ENCODE measurements at regions not wholly inside any gene's neighbourhood (a gene's known extent, or its start where the extent isn't known, plus 50 kb on each side); places are given as distances from the start of the nearest gene placed in this dataset.
"Not testable (repeated sequence)": the region's sequence is repeated elsewhere in the genome, so short reads cannot be mapped to it uniquely, and the experiment has no call there.

GRCh38 chr22:49659924-49660315 lies 167.8 kb downstream of the BRD1 start:
- no peaks in the 10 kb centered on the region for H3K36me3 ChIP-seq (ENCODE audit: control insufficient read depth, insufficient read depth, low read length)
- H3K27ac ChIP-seq (ENCODE audit: low read depth, low read length): no peak overlapping the region
- H3K4me3 ChIP-seq (ENCODE audit: low read length): no peak overlapping the region
- no peak overlapping the region for H3K9ac ChIP-seq (ENCODE audit: low read length)
- H3K27me3 ChIP-seq (ENCODE audit: control insufficient read depth, insufficient read depth, low read length): no peaks in the 10 kb centered on the region
- no peaks in the 10 kb centered on the region for H3K4me1 ChIP-seq (ENCODE audit: control insufficient read depth, insufficient read depth, low read length)

DNA sequence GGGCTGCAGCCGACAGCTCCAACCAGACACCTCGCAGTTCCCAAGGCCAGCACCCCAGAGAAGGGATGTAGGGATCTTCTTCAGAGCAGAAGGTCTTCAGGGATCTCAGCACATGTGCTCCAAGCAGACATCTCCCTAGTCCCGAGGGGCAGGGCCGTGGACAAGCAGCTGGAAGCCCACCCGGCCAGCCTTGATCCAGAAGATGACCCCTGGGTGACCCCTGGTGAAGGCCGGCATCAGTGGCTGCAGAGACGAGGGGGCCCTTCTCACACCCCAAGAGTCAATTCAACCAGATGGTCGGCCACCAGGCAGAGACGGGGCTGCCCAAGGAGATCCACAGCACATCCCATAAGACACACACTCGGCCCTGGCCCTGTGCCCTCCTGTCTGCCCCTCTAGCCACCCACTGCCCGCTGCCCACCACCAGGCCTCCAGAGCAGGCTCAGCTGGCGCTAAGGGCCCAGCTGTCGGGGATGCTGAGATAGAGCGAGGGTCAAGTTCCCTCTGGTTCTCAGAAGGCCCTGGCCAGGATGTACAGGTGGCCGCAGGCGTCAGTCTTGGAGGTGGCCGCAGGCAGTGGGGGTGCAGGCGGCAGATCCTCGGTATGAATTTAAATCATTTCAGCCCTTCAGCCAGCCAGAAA lies 168.3 kb downstream of the BRD1 start:
- no peaks in the 10 kb centered on the region for H3K27me3 ChIP-seq (ENCODE audit: control insufficient read depth, insufficient read depth, low read length)
- H3K4me1 ChIP-seq (ENCODE audit: control insufficient read depth, insufficient read depth, low read length): no peaks in the 10 kb centered on the region
- no peaks in the 10 kb centered on the region for H3K36me3 ChIP-seq (ENCODE audit: control insufficient read depth, insufficient read depth, low read length)
- no peak overlapping the region for H3K27ac ChIP-seq (ENCODE audit: low read depth, low read length)
- no peak overlapping the region for H3K9ac ChIP-seq (ENCODE audit: low read length)
- no peak overlapping the region for H3K4me3 ChIP-seq (ENCODE audit: low read length)

DNA sequence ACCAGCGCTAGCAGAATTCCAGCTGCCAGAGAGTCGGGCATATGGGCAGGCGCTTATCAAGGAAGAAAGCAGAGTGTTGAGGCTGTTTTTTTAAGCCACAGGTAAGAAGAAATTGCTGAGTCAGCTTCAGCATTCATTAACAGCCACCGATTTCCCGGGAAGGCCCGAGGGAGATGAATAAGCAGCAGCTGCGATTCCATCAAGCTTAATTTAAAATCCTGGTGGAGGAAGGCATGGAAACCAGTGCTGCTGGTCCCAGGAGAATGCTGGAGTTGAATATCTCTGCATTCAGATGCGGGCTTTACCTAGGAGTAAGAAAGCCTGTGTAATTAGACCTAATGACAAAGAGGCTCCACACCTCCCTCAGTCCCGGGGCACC lies 168.8 kb downstream of the BRD1 start:
- no peak overlapping the region for H3K27ac ChIP-seq (ENCODE audit: low read depth, low read length)

GRCh38 chr22:49657974-49658590 lies 169.6 kb downstream of the BRD1 start:
- no peaks in the 10 kb centered on the region for H3K36me3 ChIP-seq (ENCODE audit: control insufficient read depth, insufficient read depth, low read length)
- H3K4me1 ChIP-seq (ENCODE audit: control insufficient read depth, insufficient read depth, low read length): no peaks in the 10 kb centered on the region
- peak overlapping the region; percentile 32 for H3K4me3 ChIP-seq (ENCODE audit: low read length)
- H3K27ac ChIP-seq (ENCODE audit: low read depth, low read length): no peak overlapping the region
- H3K9ac ChIP-seq (ENCODE audit: low read length): no peak overlapping the region
- H3K27me3 ChIP-seq (ENCODE audit: control insufficient read depth, insufficient read depth, low read length): no peaks in the 10 kb centered on the region

More for the DNA sequence above, 168.8 kb downstream of the BRD1 start:
- Histone ChIP-seq H3K36me3 (ENCODE audit: control insufficient read depth, insufficient read depth, low read length) (no peaks in the 10 kb centered on the region), H3K4me3 (ENCODE audit: low read length) (no peak overlapping the region), H3K27me3 (ENCODE audit: control insufficient read depth, insufficient read depth, low read length) (no peaks in the 10 kb centered on the region), H3K4me1 (ENCODE audit: control insufficient read depth, insufficient read depth, low read length) (no peaks in the 10 kb centered on the region), H3K9ac (ENCODE audit: low read length) (no peak overlapping the region)

GRCh38 chr22:49657275-49657973 lies 170.2 kb downstream of the BRD1 start:
- Histone ChIP-seq H3K9ac (ENCODE audit: low read length) (no peak overlapping the region), H3K4me1 (ENCODE audit: control insufficient read depth, insufficient read depth, low read length) (no peaks in the 10 kb centered on the region), H3K4me3 (ENCODE audit: low read length) (peak overlapping the region; percentile 63), H3K27me3 (ENCODE audit: control insufficient read depth, insufficient read depth, low read length) (no peaks in the 10 kb centered on the region), H3K36me3 (ENCODE audit: control insufficient read depth, insufficient read depth, low read length) (no peaks in the 10 kb centered on the region), H3K27ac (ENCODE audit: low read depth, low read length) (no peak overlapping the region)

DNA sequence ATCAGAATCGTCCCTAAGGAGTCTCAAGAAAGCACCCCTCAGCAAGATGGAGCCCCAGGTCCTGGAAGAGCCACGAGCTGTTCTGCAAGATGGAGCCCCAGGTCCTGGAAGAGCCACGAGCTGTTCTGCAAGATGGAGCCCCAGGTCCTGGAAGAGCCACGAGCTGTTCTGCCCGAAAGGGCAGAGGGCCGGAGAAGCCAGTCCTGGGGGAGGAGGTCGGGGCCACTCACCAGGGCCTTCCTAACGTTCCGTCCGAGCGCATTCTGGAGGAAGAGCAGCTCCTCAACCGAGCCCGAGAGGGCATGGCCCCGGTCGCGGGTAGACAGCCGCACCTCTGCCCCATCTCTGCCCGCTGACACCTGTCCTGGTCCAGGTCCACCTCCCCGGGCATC lies 170.8 kb downstream of the BRD1 start:
- not testable (repeated sequence) for H3K4me1 ChIP-seq (ENCODE audit: control insufficient read depth, insufficient read depth, low read length); H3K27ac ChIP-seq (ENCODE audit: low read depth, low read length); H3K27me3 ChIP-seq (ENCODE audit: control insufficient read depth, insufficient read depth, low read length); H3K9ac ChIP-seq (ENCODE audit: low read length); H3K36me3 ChIP-seq (ENCODE audit: control insufficient read depth, insufficient read depth, low read length)
- H3K4me3 ChIP-seq (ENCODE audit: low read length): peak overlapping the region; percentile 63

DNA sequence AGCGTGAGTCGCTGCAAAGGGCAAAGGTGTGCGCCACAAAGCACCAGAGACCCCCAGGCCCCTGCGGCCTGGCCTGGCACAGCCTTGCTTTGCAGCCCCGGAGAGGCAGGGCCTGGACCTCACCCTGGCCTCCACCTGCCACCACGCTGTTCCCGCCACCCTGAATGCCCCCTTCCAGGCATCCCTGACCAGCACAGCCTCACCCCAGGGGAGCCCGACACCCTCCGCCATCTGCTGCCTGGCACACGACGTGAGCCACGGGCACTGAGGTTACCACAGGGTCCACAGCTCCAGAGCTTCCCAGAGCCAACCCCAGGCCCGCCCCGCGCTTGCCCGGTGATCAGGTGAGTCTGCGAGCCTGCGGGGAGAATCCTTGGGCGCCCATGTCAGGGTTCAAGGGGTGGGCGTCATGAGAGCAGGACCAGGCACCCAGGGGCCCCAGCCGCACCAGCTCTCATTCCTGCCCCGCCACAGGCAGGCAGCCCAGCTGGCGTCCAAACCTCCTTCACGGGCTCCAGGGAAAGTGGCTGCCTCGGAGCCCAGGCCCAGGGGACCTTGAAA lies 171.3 kb downstream of the BRD1 start:
- Histone ChIP-seq H3K4me3 (ENCODE audit: low read length) (peak overlapping the region; percentile 63), H3K36me3 (ENCODE audit: control insufficient read depth, insufficient read depth, low read length) (no peaks in the 10 kb centered on the region), H3K27ac (ENCODE audit: low read depth, low read length) (no peak overlapping the region), H3K4me1 (ENCODE audit: control insufficient read depth, insufficient read depth, low read length) (no peaks in the 10 kb centered on the region), H3K9ac (ENCODE audit: low read length) (no peak overlapping the region), H3K27me3 (ENCODE audit: control insufficient read depth, insufficient read depth, low read length) (no peaks in the 10 kb centered on the region)

- H3K4me1 ChIP-seq (ENCODE audit: control insufficient read depth, insufficient read depth, low read length): no peaks in the 10 kb centered on the region
- H3K9ac ChIP-seq (ENCODE audit: low read length): no peak overlapping the region
- no peaks in the 10 kb centered on the region for H3K27me3 ChIP-seq (ENCODE audit: control insufficient read depth, insufficient read depth, low read length)
- H3K36me3 ChIP-seq (ENCODE audit: control insufficient read depth, insufficient read depth, low read length): no peaks in the 10 kb centered on the region
- H3K4me3 ChIP-seq (ENCODE audit: low read length): no peak overlapping the region
- H3K27ac ChIP-seq (ENCODE audit: low read depth, low read length): no peak overlapping the region
Measured at GRCh38 chr22:49655168-49655812, 172.4 kb downstream of the BRD1 start.

DNA sequence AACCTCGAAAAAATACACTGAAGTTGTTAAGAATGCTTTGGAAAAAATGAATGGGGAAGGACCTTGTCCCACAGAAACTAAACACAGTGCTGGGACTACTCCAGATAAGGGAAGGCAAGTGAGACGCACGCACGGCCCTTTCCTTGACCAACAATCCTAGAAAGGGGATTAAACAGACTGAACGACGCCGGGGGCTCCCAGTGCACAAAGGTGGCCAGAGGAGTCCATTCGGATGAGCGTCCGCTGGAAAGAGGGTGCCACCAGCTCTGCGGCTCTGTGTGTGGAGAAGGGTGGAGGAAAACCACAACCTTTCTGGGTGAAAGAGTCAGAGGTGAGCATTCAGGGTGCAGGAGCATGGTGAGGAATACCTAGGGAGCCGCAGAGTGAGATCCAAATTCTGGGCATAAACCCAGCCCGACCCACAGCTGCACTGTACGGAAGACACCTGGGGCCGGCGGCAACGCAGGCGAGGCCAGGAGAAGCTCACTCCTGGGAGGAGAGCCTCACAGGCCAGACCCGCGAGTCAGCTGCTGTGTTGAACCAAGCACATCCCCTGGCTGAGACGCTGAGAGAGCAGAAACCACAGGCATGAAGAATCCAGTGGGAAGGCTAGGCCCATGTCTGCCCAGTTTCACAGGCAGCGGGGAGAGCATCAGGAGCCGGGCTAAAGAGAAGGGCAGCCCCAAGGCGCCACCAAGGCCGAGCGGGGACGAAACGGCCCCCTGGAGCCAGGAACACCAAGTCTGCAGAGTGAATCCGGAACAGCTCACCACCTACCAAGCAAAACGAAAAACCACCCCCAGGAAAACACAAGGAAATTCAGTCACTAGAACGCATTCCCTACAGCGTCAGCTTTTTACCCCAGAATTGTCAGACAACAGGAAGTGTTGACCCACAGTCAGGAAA lies 177.1 kb downstream of the BRD1 start:
- Histone ChIP-seq H3K36me3 (ENCODE audit: control insufficient read depth, insufficient read depth, low read length) (no peaks in the 10 kb centered on the region), H3K4me3 (ENCODE audit: low read length) (no peak overlapping the region), H3K4me1 (ENCODE audit: control insufficient read depth, insufficient read depth, low read length) (no peaks in the 10 kb centered on the region)

GRCh38 chr22:49649166-49650068 lies 178.3 kb downstream of the BRD1 start:
- Histone ChIP-seq H3K27me3 (ENCODE audit: control insufficient read depth, insufficient read depth, low read length) (no peaks in the 10 kb centered on the region), H3K9ac (ENCODE audit: low read length) (no peak overlapping the region), H3K4me1 (ENCODE audit: control insufficient read depth, insufficient read depth, low read length) (no peaks in the 10 kb centered on the region), H3K36me3 (ENCODE audit: control insufficient read depth, insufficient read depth, low read length) (no peaks in the 10 kb centered on the region), H3K4me3 (ENCODE audit: low read length) (no peak overlapping the region), H3K27ac (ENCODE audit: low read depth, low read length) (no peak overlapping the region)

More for the DNA sequence above, 177.1 kb downstream of the BRD1 start:
- H3K27ac ChIP-seq (ENCODE audit: low read depth, low read length): no peak overlapping the region
- no peaks in the 10 kb centered on the region for H3K27me3 ChIP-seq (ENCODE audit: control insufficient read depth, insufficient read depth, low read length)
- H3K9ac ChIP-seq (ENCODE audit: low read length): no peak overlapping the region

DNA sequence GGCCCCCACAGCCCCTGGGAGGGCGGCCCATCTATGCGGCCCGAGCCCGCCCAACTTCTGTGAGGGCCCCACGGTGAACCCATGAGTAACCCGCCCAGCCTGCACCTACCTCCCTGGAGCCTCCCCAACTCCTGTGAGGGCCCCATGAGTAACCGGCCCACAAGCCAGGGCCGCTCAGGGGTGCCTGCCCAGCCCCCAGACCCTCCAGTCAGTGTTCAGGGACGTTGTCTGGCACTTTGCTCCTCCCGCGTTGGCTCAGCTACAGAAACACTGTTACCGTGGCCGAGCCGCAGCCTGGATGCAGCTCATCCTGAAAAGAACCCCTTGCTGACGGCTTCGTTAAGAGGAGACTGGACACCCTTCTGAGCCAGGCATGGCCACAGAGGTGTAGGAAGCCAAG lies 179.6 kb downstream of the BRD1 start:
- Histone ChIP-seq H3K4me1 (ENCODE audit: control insufficient read depth, insufficient read depth, low read length) (no peaks in the 10 kb centered on the region), H3K27me3 (ENCODE audit: control insufficient read depth, insufficient read depth, low read length) (no peaks in the 10 kb centered on the region), H3K27ac (ENCODE audit: low read depth, low read length) (no peak overlapping the region), H3K4me3 (ENCODE audit: low read length) (no peak overlapping the region), H3K36me3 (ENCODE audit: control insufficient read depth, insufficient read depth, low read length) (no peaks in the 10 kb centered on the region), H3K9ac (ENCODE audit: low read length) (no peak overlapping the region)
